ENCODE measurements at regions not wholly inside any gene's neighbourhood (a gene's known extent, or its start where the extent isn't known, plus 50 kb on each side); places are given as distances from the start of the nearest gene placed in this dataset.

DNA sequence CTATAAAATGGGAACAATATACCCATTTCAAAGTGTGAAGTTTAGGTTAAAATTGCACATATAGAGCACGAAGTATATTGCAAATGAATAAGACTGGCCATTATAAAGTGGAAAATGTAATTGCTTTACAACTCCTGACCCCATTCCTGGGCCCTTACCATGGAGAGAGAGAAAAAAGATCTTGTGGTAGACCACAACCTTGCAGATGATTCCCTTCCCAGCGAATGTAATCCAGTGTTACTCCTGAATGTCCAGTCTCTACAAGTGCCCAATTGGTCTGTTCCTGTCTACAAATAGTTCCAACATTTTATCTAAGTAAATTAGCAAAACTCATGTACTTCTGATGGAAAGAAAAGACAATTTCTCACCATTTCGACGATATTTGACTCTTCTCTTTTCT lies 184.1 kb upstream of the LNX1 start:
- no peak for DNase-seq (ENCODE audit: low spot score)

DNA sequence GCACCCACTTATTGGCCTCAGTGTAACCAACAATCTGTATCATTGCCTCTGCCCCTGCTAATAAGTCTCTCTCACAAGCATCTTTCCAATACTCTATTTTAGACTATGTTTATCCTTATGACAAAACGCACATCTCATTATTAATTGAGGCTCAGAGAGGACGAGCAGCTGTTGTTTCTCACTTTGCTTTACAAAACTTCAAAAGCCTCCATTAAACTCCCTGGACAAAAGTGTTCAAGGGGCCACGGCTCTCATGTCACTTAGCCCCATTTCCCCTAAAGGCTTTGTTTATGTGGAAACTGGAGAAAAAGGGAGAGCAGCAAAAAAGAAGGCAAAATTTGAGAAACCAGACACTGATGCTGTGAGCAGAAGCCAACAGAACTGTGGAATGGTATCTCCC lies 180.0 kb upstream of the LNX1 start:
- DNase-seq (ENCODE audit: low spot score) = no peak

DNA sequence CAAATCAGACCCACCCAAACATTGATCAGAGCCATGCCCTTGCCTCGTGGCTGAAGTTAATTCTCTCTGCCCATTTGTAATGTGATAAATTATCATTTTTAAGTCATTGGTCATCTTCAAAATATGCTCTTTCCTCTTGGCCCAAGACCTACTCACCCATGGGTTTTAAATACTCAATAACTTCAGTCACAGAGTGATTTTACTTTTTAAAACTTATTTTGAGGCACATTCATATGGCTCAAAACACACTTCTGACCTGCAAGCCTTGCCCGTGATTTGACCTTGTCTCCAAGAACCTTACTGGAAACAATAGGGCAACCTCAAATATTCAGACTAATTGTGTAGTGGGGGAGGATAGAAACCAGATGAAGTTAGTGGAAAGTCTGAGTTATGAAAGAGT lies 176.2 kb upstream of the LNX1 start:
- DNase-seq (ENCODE audit: low spot score) = no peak

DNA sequence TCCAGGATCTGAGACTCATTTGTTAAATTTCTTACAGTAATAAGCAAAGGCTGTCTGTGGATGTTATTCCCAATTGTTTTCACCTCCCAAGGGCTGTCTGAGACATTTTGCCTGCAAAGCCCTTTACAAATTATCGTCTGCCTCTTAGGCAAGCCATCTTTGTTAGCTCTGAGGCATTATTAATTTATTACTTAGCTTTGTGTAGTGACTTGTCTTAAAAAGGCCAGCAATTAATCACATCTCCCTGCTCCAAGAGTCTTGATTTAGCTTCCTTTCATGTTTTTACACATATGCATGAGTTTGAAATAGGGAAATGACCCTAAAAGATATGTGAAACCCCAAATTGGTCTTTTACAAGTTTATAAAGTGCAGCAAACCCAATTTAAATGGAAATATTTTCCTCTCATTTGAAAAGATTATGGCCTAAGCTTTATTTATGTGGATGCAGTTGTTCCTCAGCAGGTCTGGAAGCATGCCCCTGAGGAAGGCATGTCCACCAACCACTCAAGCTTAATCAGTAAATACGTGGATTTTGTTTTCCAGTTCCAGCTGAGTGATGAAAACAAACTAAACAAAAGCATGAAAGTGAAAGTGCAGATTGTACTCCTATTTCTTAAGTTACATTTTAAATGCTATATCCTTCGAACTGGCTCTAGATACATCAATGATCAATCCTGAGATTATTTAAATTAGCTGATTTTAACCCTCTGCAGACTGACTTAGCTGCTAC lies 173.6 kb upstream of the LNX1 start:
- DNase-seq (ENCODE audit: low spot score) = no peak

DNA sequence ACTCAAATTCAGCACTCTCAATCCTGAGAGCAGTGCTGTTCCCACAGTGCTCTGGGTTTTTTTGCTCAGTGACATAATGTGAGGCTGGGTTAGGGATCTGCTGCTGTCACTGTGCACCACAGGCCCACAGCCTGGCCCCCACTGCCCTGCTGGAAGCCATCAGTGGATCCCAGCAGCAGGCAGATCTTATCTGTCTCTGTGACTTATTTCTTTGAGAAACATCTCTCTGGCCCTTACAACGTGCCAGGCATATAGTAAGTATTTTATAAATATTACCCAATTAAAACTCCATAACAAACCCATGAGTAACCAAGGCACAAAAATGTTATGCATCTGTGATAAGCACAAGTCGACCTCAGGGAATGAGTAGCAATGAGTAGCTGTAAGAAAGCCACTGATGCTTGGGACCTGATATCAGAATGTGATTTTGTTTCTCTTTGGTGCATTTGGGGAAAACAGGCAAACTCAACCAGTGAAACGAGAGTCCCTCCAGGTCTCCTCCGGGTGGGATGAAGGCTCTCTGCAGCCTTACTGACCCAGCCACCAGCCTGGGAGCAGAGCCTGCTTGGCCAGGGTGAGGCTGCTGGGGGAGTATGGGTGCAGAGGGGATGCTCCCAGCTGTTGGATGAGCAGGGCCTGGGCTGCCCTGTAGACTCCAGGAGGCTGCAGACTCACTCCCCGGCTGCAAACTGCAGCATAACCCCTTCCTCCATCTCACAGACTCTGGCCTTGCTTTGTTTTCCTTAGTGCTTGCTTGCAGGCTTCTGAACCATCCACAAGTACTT lies 172.7 kb upstream of the LNX1 start:
- no peak for DNase-seq (ENCODE audit: low spot score)

DNA sequence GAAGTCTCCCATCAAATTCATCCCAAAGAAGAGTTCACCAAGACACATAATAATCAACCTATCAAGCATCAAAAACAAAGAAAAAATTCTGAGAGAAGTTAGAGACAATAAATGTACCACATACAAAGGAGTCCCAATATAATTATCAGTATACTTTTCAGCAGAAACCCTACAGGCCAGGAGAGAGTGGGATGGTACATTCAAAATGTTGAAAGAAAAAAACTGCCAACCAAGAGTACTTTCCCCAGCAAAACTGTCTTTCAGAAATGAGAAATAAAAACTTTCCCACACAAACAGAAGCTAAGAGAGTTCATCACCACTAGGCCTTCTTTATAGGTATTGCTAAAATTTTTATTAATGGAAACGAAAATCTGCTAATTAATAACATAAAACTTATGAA lies 164.4 kb upstream of the LNX1 start:
- DNase-seq (ENCODE audit: low spot score) = no peak

DNA sequence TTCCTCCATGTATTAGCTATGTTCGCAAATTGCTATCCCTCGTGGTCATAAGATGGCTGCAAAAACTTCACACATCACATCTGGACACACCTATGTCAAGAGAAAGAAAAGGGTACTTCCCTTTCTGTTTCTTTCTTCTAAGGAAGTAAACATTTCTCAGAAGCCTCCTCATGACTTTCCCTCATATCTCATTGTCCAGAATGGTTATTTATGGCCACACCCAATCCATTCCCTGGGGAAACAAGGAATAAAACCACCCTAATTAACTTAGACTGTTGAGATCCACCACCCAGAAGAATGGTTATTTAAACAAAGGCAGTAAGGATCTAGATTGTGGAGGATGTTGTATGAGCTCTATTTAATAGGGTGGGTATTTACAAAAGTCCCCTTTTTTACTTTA lies 160.8 kb upstream of the LNX1 start:
- no peak for DNase-seq (ENCODE audit: low spot score)

DNA sequence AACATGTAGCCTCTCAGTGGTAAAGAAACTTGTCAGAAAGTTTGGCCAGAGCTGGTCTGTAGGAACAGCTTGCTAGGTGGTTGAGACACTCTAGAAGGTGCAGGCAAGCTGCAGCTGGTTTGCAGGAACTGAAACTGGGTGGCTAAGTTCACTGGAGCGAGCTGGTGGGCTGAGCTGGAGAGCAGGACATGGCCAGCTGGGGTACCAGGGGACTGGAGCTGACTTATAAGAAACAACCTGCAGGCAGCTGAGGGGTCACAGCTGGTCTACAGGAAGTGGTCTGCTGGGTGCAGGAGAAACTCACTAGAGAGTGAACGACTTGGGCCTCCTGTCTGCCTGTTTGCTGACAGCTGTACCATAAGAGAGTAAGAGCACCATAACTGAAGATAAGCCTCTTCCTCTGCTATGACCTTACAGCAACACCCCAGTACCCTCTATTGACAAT lies 157.1 kb upstream of the LNX1 start:
- DNase-seq (ENCODE audit: low spot score) = no peak

DNA sequence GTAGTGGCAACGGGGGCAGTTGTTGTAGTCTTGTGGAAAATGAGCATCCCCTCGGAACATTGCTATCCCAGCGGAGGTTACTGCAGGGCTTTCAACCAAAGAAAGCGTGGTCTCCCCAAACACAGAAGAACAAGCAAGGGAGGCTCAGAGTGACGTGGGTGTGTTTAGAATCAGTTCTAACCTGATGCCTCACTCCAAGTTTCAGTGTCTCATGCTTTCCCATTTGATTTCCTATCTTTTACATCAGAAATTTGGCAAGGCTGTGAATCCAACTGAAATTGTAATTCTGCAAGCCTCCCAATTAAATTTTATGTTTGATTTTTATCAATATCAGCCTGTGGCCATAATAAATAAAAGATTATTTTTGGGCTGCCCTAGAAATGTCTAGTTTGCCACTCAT lies 156.1 kb upstream of the LNX1 start:
- no peak for DNase-seq (ENCODE audit: low spot score)

DNA sequence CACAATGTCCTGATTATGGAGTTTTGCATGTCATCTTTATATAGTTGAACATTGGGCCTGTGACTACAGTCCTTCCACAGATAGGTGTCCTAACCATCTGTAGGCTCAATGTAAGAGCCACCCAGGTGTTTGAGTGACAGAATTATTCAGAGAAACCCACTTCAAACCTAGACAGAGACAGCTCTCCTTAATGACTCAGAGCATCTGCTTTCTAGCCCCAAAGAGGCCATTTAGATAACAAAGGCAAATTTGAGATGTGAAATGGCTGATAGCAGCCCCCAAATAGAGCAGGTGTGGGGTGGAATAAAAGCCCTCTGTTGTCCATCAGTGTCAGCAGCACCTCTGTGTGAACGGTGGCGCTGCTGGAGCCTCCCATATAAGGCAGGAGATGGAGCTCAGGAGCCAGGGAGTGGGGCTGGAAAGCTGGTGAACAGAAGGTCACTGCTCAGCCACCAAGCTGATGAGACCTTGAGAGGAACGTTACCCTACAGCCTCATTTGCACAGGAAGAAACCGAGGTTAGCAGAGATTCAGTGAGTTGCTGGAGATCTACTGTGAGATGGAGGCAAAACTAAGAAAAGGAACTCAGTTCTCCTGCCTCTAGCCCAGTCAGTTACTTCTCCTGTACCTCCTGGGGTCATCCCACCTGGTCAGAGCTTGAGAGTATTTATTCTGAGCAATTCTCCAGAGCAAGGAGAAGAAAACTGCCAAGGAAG lies 153.3 kb upstream of the LNX1 start:
- DNase-seq (ENCODE audit: low spot score) = no peak

DNA sequence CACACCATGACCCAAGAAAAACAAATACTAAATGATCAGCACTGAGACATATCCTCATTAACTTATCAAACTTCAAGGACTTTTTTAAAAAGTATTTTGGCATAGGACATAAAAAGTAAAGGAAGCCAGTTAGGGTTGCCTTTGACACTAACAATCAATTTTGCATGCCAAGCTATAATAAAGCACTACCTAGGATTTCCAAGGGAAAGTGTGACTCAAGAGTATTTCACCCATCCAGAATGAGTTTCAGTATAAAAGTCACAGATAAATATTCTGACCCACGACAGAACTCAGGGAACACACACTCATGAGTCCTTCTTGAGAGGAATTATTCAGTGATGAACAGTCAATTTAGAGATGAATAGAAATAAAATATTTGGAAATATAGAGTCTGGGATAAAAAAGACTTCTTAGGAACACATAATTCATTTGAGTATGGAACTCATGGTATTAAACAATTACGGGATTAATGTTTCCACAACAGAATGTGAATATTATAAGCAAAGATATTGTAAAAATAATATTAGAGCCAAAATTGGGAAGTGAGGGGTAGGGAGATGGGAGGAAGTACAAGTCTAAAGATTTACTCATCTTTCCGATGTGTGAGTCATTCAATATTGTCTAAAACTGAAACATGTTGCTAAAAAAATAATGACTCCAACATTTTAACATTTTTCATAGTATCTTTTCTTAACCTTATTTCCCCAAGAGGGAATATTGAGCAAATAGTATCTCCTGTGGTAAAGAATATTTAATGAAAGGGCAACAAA lies 143.5 kb upstream of the LNX1 start:
- DNase-seq (ENCODE audit: low spot score) = no peak

DNA sequence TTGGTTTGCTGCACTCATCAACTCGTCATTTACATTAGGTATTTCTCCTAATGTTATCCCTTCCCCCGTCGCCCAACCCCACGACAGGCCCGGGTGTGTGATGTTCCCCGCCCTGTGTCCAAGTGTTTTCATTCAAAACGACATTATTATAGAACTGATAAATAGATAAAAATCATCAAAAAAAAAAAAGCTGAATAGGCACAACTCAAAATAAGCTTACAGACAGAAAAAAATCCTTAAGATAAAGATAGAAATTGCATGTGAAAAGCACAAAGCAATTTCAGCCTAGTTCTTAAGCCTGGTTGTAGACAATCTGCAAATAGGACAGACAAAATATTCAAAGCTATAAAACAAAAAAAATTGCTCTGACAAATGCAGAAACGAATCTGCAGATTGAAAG lies 142.9 kb upstream of the LNX1 start:
- no peak for DNase-seq (ENCODE audit: low spot score)

DNA sequence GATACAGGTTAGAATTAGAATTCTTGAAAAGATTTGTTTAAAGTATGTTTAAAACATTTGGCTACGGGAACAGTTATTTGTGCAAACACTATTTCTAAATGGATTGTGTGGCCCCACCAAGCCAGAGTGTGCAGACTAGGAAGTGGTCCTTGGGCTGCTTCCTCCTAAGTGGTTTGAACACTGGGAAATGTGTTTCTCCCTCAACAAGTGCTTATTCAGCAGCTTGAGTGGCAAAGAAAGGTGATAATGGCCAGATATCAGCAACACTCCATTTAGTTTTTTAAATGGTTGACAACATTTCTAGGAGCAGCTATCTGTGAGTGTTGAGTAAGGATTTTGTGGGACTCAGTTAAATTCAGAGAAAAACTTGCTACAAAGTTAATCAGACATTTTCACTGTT lies 141.4 kb upstream of the LNX1 start:
- DNase-seq (ENCODE audit: low spot score) = no peak

DNA sequence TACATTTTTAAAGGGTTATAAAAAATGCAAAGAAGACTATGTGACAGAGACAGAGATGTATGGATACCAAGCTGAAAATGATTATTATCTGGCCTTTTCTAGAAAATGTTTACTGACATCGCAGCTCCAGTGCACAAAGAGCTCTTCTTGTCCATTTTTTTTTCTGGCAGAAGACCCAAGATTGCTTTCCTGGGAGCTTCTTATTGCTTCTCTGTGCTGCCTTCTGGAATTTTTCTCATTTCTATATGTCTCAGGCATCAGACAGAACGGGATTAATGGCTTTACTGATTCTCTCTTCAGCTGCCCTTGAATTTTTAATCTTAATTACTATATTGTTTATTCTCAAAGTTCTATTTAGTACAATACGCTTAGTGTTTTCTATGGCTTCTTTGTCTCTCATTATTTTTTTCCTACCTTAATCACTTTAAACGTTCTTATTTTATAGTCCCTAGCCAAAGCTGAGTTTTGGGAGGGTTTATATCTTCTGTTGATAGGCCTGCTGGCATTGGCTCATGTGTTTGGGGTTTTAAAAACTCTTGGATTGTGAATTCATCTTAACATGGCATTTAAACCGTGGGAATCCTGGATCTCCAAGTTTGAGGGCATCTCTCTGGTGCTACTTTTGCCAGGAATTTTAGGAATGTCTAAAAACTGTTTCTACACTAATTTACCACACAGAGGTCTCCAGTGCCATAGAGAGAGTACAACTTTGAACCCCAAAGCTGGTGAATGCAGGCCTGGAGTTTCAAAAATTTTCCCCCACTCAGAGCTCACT lies 138.9 kb upstream of the LNX1 start:
- no peak for DNase-seq (ENCODE audit: low spot score)

DNA sequence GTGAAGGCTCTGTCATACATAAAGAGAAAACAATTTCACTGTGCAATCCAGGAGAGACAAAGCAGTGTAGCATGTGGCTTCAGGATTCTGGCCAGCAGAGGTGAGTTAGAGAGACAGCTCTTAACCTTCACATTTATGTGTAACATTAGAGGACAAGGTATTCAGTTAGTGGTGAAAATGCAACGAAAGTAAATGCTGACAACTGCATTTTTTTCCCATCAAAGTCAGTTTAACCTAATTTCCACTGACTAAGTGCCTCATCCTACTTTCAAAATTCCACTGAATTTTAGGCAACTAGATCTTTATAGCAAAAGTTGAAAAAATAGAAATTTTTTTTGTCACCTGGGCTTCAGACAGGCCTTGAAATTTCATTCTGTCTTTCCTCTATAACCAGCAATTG lies 130.8 kb upstream of the LNX1 start:
- no peak for DNase-seq (ENCODE audit: low spot score)

DNA sequence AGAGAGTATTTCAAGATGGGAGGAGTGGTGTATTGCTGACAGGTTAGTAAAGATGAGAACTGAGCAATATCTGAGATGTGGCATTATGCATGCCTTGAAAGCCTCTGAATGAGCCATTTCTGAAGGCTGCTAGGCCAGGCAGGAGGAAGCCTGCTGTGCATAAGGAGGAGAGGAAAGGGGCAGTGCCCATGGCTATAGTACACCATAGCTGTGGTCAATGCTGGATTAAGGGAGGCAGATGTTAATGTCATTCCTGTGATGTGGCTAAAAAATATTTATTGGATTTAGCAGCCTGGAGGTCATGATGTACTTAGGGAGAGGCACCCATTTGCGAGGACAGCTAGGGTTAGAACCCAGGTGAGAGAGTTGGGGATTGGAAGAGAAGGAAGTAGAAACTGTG lies 130.0 kb upstream of the LNX1 start:
- DNase-seq (ENCODE audit: low spot score) = no peak

DNA sequence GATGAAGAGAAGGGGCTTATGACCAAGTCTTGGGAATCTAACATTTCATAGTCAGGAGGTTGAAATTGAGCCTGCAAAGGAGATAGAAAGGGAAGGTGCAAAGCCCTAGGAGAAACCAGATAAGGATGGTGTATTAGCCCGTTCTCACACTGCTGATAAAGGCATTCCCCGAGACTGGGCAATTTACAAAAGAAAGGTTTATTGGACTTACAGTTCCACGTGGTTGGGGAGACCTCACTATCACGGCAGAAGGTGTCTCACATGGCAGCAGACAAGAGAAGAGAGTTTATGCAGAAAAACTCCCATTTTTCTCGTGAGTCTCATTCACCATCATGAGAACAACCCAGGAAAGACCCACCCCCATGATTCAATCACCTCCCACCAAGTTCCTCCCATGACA lies 129.5 kb upstream of the LNX1 start:
- no peak for DNase-seq (ENCODE audit: low spot score)

DNA sequence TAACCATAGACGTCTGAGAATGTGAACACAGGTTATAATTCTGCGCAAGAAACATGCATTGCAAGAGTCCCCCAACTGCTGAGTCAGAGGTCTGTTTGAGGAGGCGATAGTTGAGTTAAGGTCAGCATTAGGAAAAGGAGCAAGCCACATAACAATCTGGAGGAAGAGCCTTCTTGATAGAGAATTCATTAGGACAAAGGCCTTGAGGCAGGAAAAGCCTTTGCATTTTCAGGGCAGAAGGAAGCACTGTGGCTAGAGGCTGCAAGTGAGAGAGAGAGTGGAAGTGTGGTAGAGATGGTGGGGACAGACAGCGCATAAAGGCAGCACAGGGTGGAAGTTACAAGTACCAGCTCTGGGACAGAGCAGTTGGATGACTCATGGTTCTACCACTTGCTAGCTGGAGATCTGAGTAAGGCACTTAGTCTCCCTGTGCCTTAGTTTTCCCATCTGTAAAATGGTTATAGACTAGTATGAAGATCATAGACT lies 125.8 kb upstream of the LNX1 start:
- DNase-seq (ENCODE audit: low spot score) = no peak

DNA sequence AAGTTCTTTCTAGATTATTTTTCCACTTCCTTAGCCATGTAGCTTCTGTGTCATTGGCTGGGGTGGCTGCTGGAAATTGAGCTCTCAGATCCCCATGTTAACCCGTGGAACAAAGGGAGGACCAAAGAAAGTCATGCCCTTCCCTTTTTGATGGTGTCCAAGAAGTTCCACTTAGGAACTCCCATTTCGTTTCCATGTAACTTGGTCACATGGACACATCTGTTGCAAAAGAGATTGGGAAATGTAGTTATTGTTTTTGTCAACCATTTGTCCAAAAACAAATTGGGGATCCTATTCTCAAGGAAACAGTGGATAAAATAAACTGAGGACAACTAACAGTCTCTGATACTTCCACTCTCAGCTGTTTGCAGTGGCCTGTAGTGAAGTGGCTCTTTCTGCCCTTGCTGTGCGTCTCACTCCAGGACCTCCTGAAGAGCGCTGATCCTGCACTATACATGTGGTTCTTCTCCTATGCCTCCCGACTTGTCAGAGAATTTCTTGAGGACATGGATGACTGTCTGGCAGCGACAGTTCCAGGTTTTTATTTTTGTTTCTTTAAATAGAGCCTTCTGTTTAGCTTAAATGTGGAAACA lies 125.3 kb upstream of the LNX1 start:
- DNase-seq (ENCODE audit: low spot score) = no peak

DNA sequence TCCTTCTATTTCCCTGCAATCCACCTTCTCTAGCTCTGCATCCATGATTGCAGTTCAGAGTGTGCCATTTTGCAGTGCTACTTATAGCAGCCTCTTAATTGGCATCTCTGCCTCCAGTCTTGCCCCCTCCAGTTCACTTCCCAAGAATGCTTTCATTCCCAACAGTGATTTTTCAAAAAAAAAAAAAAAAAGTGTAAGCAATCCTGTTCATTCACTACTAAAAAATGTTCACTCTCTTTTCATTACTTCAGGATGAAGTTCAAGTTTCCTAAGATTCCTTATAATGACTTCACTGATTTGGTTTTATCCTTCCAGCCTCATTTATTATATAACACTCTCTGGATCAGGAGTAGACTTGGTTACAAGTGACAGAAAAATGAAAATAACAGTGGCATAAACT lies 124.7 kb upstream of the LNX1 start:
- no peak for DNase-seq (ENCODE audit: low spot score)
